GM12873 (cell line): ENCODE measurements at regions not wholly inside any gene's neighbourhood (a gene's known extent, or its start where the extent isn't known, plus 50 kb on each side); places are given as distances from the start of the nearest gene placed in this dataset.

ENCODE experiments used
- CTCF ChIP-seq: IDR thresholded peaks from 2 replicates; pipeline ENCODE4 v1.5.1; 2012; ENCODE audit warnings: low read depth, mild to moderate bottlenecking, moderate library complexity, low read length, control low read depth; ENCODE audit not compliant: insufficient read depth; ENCODE audit errors: missing control alignments

- TF ChIP-seq CTCF, result no peak
Measured at GRCh38 chr18:40878371-40878770, 1076.7 kb upstream of the PIK3C3 start.

GRCh38 chr18:40877096-40877495, 1077.9 kb upstream of the PIK3C3 start:
- TF ChIP-seq CTCF, result no peak

GRCh38 chr18:40875101-40875615, 1079.9 kb upstream of the PIK3C3 start:
- TF ChIP-seq CTCF, result no peak

- no peak for TF ChIP-seq CTCF
Measured at GRCh38 chr18:40874233-40874632, 1080.8 kb upstream of the PIK3C3 start.

- no peak for TF ChIP-seq CTCF
Measured at GRCh38 chr18:40868110-40868858, 1086.8 kb upstream of the PIK3C3 start.

- TF ChIP-seq CTCF, result no peak
Measured at GRCh38 chr18:40867459-40867858, 1087.6 kb upstream of the PIK3C3 start.

- TF ChIP-seq CTCF, result no peak
Measured at GRCh38 chr18:40866968-40867367, 1088.1 kb upstream of the PIK3C3 start.
